AG04449 (cell line): ENCODE measurements at regions not wholly inside any gene's neighbourhood (a gene's known extent, or its start where the extent isn't known, plus 50 kb on each side); places are given as distances from the start of the nearest gene placed in this dataset.

Experiments used
- CTCF ChIA-PET: fragments of 350-600 bp; formaldehyde crosslinking; extraction: SDS; loops from one replicate; lab custom pipeline; 2021; ENCODE audit warnings: antibody characterized with exemption; lab: Yijun Ruan, JAX
- POLR2A ChIA-PET: fragments of 400-600, 350-600 bp; formaldehyde crosslinking; extraction: SDS; loops from one replicate; lab custom pipeline; 2020; ENCODE audit warnings: antibody characterized with exemption, inconsistent platforms; lab: Yijun Ruan, JAX
- DNase-seq: peaks from one replicate; pipeline ENCODE4 v3.0.0-alpha.2; 2010; ENCODE audit warnings: low read depth, low spot score
- H3K4me3 ChIP-seq: 2 replicates; pipeline ENCODE4 v1.5.1; 2011; ENCODE audit warnings: low read depth, mild to moderate bottlenecking, control low read depth, low read length
- CTCF ChIP-seq: IDR thresholded peaks from one replicate; pipeline ENCODE4 v1.5.1; 2011; ENCODE audit warnings: mild to moderate bottlenecking, moderate library complexity, low read length, control low read depth, inconsistent platforms; ENCODE audit not compliant: insufficient read depth; ENCODE audit errors: missing control alignments

- CTCF ChIA-PET, result no interaction called here
- no peak for DNase-seq
- no peak for TF ChIP-seq CTCF
- H3K4me3 ChIP-seq, result no peak overlapping the region
- POLR2A ChIA-PET, result no interaction called here
These were observed 121.0 kb downstream of the AKR1D1 start for GRCh38 chr7:138196971-138197896.

GRCh38 chr7:138204285-138204981 is 128.2 kb downstream of the AKR1D1 start:
- no peak for DNase-seq
- no peak for TF ChIP-seq CTCF
- no peak overlapping the region for H3K4me3 ChIP-seq
- ChIA-PET POLR2A (no interaction called here), CTCF (interaction anchor here (0.6 kb wide), 1 partner anchor 271 kb away, joined by 3 read pairs; no protein-coding TSS in a partner anchor)

- POLR2A ChIA-PET, result no interaction called here
- CTCF ChIA-PET, result interaction anchor here (0.6 kb wide), 1 partner anchor 270 kb away, joined by 3 read pairs; no protein-coding TSS in a partner anchor
- TF ChIP-seq CTCF, result no peak
- no peak for DNase-seq
- H3K4me3 ChIP-seq, result no peak overlapping the region
These were observed 128.7 kb downstream of the AKR1D1 start for GRCh38 chr7:138204982-138205298.

GRCh38 chr7:138205614-138206150 is 129.4 kb downstream of the AKR1D1 start:
- no peak for TF ChIP-seq CTCF
- no peak overlapping the region for H3K4me3 ChIP-seq
- ChIA-PET POLR2A (no interaction called here), CTCF (no interaction called here)
- no peak for DNase-seq

- CTCF ChIA-PET, result no interaction called here
These were observed 131.3 kb downstream of the AKR1D1 start for GRCh38 chr7:138207555-138207971.

More at GRCh38 chr7:138207555-138207971, 131.3 kb downstream of the AKR1D1 start:
- DNase-seq, result no peak
- H3K4me3 ChIP-seq, result no peak overlapping the region
- TF ChIP-seq CTCF, result no peak
- POLR2A ChIA-PET, result no interaction called here
